GM12874 (cell line): ENCODE measurements at regions not wholly inside any gene's neighbourhood (a gene's known extent, or its start where the extent isn't known, plus 50 kb on each side); places are given as distances from the start of the nearest gene placed in this dataset.

Experiments used
- TF ChIP-seq, protein P1 (sequence below): IDR thresholded peaks from 2 replicates; pipeline ENCODE4 v1.5.1; 2011; ENCODE audit warnings: low read depth, mild to moderate bottlenecking, control low read depth, low read length, moderate library complexity; ENCODE audit not compliant: insufficient read depth

DNA sequence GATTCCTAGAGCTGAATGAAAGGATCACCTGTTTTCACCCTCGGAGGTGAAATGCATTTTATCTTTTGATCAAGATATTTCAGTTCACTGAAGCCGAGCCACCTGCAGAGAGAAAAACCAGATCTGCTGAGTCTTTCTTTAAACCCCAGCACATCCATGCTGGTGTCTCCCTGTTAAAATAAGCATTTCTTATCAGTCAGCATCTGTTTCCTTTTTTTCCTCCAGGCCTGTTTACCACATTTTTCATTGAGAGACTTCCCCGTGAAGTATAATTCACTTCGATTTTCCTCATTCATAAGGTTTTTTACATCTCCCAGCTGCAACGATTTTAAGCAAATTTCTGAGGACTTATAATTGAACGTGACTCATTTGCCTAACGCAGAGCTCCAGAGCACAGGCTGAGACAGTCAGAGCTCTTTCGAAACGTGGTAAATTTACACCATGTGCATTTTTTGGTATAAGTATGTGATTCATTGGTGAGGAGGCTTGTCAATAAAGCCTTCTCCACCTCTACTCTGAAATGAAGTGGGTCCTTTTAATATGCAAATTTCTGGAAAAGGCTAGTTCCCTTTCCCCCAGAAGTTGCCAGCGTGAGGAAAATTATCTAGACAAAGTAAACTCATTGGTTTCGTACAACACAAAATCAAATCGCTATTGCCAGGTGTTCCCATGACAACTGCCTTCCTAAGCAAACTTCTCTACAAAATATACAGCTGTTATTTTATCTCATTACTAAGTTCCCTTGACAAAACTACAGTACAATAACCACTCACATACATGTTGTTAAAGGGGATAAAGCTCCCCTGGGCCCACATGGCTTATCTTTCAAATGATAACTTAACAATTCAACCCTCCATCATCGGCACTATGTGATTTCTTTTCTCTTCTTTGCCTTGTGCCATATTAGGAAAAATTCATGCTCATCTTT lies 374.8 kb upstream of the AKR1E2 start:
- TF ChIP-seq, protein P1, sequence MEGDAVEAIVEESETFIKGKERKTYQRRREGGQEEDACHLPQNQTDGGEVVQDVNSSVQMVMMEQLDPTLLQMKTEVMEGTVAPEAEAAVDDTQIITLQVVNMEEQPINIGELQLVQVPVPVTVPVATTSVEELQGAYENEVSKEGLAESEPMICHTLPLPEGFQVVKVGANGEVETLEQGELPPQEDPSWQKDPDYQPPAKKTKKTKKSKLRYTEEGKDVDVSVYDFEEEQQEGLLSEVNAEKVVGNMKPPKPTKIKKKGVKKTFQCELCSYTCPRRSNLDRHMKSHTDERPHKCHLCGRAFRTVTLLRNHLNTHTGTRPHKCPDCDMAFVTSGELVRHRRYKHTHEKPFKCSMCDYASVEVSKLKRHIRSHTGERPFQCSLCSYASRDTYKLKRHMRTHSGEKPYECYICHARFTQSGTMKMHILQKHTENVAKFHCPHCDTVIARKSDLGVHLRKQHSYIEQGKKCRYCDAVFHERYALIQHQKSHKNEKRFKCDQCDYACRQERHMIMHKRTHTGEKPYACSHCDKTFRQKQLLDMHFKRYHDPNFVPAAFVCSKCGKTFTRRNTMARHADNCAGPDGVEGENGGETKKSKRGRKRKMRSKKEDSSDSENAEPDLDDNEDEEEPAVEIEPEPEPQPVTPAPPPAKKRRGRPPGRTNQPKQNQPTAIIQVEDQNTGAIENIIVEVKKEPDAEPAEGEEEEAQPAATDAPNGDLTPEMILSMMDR = no peak

DNA sequence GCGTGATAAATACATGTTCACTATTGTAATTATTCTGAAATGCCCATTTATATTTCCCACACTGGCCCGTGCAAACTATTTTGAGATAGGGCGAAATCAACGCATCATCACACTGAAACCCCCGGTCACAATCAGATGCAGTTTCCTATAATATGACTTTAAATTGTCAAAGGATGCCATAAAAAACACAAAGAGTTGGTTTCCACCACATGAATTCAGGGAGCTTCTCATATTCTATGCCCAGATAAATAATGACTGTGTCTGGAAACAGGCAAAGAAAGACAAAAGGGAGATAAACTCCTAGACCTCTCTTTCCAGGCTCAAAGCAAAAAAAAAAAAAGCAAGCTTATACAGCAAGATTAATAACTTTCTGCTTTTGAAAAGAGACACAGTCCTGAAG lies 375.8 kb upstream of the AKR1E2 start:
- TF ChIP-seq, protein P1 = no peak

DNA sequence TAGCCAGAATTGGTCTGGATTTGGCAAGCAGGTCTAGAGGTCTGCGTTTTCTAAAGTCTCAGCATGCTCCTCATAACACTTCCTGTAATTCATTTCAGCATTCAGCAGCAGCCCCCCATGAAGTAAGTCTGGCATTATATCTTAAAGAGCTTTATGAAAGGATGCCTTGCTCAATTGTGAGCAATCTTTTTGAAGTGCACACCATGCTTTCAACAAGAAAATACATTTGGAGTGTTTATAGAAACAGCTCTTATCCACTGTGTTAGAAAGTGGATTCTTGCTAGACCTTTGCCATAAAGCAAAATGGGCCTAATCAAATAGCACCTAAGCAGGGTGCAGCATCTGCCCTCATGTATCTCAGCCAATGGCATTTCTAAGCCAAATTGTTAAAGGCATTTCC lies 378.0 kb upstream of the AKR1E2 start:
- TF ChIP-seq, protein P1 = no peak

DNA sequence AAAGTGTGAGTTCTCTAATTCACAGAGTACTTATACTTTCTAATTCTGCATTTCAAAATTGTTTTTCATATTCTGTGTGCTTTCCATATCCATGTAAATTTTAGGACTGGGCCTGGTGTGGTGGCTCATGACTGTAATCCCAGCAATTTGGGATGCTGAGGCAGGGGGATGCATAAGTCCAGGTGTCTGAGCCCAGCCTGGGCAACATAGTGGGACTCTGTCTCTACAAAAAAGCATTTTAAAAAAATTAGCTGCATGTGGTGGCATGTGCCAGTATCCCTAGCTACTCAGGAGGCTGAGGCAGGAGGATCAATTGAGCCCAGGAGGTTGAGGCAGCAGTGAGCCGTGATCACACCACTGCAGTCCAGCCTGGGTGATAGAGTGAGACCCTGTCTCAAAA lies 382.6 kb upstream of the AKR1E2 start:
- TF ChIP-seq, protein P1 = no peak

DNA sequence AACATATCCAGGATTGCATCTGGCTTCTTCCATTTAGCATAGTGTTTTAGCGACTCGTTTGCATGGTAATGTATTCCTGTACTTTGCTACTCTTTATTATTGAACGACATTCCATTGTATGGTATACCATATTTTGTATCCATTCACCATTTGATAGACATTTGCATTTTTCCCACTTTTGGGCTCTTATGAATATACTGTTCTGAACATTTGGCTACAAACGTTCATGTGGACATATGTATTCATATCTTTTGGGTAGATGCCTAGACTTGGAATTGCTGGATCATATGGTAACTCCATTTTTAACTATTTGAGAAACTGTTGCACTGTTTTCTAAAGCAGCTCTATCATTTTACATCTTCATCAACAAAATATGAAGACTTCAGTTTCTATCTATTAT lies 383.7 kb upstream of the AKR1E2 start:
- TF ChIP-seq, protein P1 = no peak

DNA sequence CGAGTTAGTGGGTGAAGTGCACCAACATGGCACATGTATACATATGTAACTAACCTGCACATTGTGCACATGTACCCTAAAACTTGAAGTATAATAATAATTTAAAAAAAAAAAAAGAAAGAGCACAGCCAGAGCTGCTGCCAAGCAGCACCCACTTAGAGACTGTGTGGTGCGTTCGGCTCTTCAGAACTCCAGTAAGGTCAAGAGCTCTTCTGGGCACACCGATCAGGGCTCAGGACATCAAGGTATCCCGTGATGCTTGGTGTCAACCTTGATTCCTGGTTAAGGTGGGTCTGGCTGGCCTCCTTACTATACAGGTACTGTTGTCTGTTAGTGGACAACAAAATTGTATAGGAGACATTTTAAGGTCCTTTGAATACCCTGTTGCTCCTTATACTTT lies 385.7 kb upstream of the AKR1E2 start:
- TF ChIP-seq, protein P1 = no peak

DNA sequence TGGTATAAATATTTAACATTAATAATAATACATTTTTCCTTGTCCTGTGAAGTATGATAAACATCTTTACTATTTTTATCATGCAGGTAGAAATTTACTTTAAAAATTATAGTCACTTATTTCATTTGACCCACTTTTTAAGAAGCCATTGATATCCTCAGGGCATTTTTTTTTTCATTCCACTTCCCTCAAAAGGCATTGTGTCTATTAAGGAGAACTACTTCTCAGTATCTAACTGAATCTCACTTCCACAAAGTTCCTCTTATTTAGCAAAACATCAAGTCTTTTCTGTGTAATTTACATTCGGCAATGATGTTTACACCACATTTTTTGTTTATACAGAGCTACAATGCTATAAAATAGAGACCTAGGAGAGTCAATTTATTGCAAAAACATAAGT lies 388.2 kb upstream of the AKR1E2 start:
- TF ChIP-seq, protein P1 = no peak
